Activated T-cell treated with anti-CD3 and anti-CD28 coated beads for 48 hours (primary cell): ENCODE measurements at regions not wholly inside any gene's neighbourhood (a gene's known extent, or its start where the extent isn't known, plus 50 kb on each side); places are given as distances from the start of the nearest gene placed in this dataset.
"Not testable (repeated sequence)": the region's sequence is repeated elsewhere in the genome, so short reads cannot be mapped to it uniquely, and the experiment has no call there.

Experiments used
- DNase-seq: peaks from one replicate; pipeline ENCODE4 v3.0.0-alpha.2; 2020; ENCODE audit warnings: low read depth

DNA sequence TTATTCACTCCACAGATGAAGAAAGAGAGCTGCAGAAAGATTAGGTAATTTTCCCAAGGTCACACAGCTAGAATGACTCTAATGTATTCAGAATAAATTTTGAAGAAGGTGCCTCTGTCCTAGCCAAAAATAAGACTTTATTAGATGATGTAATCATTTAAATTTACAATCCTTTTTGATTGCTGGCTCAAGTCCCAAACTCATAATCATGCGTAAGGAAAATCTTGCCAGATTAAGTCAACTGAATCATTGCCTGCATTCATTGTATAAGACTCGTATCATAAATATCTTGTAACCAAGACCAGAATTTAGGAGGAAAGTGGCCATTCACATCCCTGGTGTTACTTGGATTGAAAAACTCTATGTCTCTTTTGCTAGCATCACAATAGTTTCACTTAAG, 53.1 kb upstream of the STK39 start:
- DNase-seq, result no peak

GRCh38 chr2:168304024-168304681, 56.8 kb upstream of the STK39 start:
- no peak for DNase-seq

- DNase-seq, result no peak
Measured at GRCh38 chr2:168307379-168307778, 60.0 kb upstream of the STK39 start.

- no peak for DNase-seq
Measured at GRCh38 chr2:168310580-168310979, 63.2 kb upstream of the STK39 start.

DNA sequence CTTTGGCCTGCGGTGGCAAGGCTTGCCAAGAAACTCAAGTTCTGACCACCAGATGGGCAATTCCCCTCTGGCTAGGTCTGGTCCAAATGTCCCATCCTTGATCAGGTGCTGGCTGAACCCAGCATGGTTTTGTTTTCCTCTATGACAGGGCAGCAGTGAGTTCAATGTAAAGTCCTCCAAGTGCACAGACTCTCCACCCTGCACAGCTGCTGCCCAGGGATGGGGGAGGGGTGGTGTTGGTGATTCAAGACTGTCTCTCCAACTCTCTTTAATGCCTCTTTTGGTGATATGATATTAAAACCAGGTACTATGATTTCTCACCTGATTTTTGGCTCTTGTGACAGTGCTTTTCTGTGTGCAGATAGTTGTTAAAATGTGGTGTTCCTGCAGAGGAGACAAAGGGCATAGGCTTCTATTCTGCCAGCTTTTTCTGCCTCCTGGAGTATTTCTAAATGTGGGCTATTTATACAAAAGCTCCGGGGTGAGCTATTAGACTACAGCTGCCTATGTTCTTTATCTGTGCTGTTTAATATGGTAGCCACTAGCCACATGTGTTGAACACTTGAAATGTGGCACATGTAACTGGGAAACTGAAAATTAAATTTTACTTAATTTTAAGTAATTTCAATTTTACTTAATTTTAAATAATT, 64.0 kb upstream of the STK39 start:
- DNase-seq, result no peak

DNA sequence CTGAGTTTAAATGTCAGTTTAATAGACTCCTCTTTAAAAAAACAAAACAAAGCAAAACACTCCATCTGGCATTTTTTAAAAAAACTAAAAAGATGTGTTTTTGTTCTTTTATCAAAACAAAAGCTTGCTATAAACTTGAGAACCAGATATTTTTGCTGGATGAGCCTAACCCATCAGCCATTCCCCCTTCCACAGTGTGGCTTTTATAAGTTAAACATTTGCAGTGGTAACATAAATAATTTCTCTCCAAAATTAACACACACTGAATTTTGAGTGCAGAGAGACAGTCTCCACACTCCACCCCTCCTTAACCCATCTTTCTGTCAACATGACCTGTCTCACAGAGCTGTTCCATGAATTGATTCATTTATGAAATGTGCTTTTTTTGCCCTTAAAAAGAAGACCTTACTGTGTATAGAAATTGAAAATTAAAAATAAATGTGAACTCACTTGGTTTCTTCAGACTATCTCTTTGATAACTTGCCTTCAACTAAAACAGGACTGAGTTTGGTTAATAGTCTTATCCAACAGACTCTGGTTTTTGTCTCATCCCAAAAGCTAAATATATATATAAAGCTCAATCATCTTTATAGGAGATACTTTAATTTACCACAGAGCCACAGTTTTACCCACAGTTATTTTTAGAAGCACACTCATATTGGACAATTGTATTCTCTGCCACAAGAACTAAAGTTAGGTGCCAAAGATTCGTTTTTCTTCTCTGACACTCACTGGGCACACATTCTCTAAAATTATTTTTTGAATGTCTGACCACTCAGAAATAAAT, 64.8 kb upstream of the STK39 start:
- no peak for DNase-seq

- no peak for DNase-seq
Measured at GRCh38 chr2:168314236-168314635, 66.8 kb upstream of the STK39 start.

DNA sequence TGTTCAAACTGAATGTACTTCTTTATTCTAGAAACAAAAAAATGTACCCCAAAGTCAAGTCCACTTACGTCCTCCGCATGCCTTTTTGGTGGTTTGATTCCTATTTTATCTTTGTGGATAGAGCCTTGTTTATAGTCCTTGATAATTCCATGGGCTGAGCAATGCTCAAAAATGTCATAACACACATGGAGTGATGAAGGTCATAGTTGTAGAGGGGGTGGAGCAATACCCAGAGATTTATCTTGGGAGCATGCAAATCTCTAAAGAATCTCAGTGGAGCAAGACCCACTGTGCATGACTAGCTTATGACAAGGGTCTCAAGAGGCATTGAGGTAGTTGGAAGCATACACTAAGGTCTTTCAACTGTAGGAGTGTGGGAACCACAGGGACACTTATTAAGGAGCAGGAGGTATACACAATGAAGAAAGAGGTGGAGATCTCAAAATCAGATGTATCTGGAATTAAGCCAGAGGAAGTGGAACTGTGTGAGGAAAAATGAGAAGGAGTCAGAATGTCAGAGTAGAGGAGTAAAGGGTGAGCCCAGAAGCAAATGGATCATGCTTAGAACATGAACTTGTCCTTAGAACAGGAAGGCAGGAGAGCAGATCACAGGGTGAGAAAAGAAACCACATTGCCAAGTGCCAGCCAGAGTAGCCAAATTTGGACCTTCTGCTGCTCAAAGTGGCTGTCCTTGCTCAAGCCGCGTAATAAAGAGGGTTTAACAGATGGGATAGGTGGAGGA, 68.1 kb upstream of the STK39 start:
- DNase-seq, result no peak

- no peak for DNase-seq
Measured at GRCh38 chr2:168316073-168316440, 68.7 kb upstream of the STK39 start.

DNA sequence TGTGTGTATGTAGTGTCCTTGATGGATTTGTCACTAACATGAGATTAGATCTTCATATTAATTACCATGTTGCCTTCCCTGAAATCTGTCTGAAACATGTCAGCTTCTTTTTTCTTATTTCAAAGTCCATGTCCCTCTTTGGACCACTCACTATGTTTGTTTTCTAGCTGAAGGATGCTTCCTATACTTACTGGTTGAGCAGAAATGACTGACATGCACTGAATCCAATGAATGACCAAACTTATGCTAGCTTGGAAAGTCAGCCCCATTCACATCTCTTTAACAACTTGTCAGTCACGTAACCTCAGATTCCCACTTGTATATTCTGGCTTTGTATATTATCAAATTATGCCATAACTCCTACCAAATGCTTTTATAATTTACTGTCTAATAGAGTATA, 69.9 kb upstream of the STK39 start:
- DNase-seq, result no peak

GRCh38 chr2:168320267-168320666, 72.9 kb upstream of the STK39 start:
- DNase-seq, result no peak

DNA sequence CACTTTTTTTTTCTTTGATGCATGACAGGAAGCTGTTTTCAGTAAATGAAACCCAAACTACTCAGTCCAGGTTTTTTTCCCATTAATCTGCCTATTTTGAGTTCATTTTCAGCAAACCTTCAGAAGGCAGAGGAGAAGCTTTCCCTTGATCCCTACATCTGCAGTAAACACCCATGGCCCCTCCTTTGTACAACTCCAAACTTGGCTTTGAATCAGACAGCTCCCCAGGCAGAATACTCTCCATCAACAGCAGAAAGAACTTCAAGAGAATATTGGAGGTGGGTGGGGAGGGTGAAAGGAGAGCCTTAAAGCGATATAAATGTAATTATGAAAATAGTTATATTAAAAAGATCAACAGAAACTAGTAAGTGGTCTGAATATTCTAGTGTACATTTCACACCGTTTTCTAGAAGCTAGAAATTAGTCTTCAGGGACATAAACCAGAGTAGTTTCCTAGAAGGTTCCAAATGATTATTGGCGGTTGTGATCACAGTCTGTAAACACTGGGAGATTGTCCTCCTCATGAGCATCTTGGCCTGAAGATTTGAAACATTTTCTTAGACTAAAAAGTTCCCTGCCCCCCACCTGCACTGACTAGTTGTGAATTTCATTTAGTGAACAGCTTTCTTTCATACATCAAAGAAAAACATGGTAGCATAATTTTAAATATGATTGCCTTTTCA, 75.1 kb upstream of the STK39 start:
- no peak for DNase-seq

DNA sequence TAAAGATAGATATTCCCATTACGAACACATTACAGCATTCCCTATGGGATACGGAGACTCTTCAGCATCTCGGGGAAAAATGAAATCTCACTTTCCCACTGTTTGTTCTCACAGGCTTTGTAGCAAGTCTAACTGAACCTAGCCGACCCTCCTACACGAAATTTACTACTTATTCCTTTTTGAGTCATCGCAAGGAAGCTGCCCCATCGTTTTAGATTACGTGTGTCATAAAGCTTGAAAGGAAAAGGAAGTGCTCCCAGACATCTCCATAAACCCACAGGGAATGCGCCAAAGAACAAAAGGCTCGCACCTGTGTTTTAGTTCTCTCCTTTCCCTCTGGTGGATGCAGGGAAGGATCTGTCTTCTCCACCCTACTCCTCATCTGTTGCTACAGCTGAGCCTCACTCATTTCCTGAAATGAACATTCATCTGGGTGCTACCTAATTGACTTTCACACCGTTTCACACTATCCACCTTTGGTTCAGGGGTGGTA, 76.2 kb upstream of the STK39 start:
- DNase-seq, result no peak

- DNase-seq, result no peak
Measured at GRCh38 chr2:168326572-168326971, 79.2 kb upstream of the STK39 start.

GRCh38 chr2:168327328-168327727, 79.9 kb upstream of the STK39 start:
- no peak for DNase-seq

DNA sequence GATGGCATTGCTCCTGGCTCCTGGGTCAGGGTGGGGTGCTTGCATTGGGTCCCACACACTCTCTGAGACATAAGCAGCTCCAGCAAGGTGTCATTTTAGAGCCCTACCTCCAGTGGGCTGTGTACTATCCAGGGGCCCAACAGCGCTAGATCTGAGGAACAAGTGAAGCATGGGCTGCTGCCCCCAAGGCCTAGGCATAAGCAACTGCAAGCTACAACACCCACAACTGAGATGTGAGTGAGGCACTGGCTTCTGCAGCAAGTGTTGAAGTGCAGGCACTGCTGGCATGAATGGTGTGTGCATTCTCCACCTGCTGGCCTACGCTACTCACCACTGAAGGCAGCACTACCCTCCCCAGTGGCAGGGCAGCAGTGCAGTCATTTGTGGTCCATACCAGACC, 81.0 kb upstream of the STK39 start:
- DNase-seq, result no peak

GRCh38 chr2:168330624-168331423, 83.4 kb upstream of the STK39 start:
- no peak for DNase-seq

DNA sequence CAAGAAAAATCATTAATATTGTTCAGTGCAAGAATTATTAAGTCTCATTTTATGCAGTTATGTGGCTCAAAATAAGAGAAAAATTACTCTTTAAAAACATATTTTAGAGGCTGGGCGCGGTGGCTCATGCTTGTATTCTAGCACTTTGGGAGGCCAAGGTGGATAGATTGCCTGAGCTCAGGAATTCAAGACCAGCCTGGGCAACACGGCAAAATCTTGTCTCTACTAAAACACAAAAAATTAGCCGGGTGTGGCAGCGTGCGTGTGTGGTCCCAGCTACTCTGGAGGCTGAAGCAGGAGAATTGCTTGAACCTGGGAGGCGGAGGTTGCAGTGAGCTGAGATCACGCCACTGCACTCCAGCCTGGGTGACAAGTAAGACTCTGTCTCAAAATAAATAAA, 87.9 kb upstream of the STK39 start:
- DNase-seq, result not testable (repeated sequence)

DNA sequence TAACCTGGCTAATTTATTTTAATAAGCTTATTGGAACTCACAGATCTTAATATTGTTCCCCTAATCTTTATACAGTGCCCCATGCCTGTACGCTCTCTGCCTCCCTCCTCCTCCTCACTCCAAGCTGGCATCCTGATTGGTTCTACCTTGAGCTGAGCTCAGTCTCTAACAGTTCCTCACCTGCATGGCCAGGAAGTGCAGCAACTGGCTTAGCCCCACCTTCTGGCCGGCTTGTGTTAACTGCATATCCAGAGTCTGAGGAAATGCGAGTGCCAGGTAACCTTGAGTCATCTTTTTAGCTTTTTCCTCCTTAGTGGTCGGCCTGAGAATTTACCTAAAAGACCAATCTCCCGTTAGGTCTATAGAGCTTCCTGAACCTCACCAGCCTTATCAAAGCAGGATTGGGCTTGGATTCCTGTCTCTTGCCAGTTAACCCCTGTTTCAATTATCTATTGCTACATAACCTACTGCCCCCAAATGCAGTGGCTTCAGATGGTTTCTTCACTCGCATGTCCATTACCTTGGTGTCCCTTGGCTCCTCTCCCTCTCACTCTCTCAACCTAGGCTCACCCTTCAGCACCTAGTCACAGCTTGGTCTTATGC, 89.5 kb upstream of the STK39 start:
- peak; percentile 35 for DNase-seq

- DNase-seq, result no peak
Measured at GRCh38 chr2:168338292-168338691, 90.9 kb upstream of the STK39 start.
